Mesodermal cell (in vitro differentiated cells): ENCODE measurements at regions not wholly inside any gene's neighbourhood (a gene's known extent, or its start where the extent isn't known, plus 50 kb on each side); places are given as distances from the start of the nearest gene placed in this dataset.
A peak's percentile ranks its signal among the peaks of the same experiment; 100 is the strongest.
"Not testable (repeated sequence)": the region's sequence is repeated elsewhere in the genome, so short reads cannot be mapped to it uniquely, and the experiment has no call there.

Experiments used
- H3K27ac ChIP-seq: 2 replicates; pipeline ENCODE4 v1.7.0; 2013; ENCODE audit warnings: mild to moderate bottlenecking, low read depth, low read length, moderate library complexity; ENCODE audit not compliant: severe bottlenecking
- H3K36me3 ChIP-seq: 2 replicates; pipeline ENCODE4 v1.7.1; 2013; ENCODE audit warnings: mild to moderate bottlenecking, low read length, moderate library complexity; ENCODE audit not compliant: control insufficient read depth, insufficient read depth
- H3K4me1 ChIP-seq: one replicate; pipeline ENCODE4 v1.7.1; 2013; ENCODE audit warnings: mild to moderate bottlenecking, low read length; ENCODE audit not compliant: insufficient read depth, control insufficient read depth, poor library complexity, severe bottlenecking
- H3K4me3 ChIP-seq: 2 replicates; pipeline ENCODE4 v1.7.0; 2013; ENCODE audit warnings: low read length, control low read depth, mild to moderate bottlenecking; ENCODE audit not compliant: insufficient read depth, poor library complexity, severe bottlenecking; ENCODE audit errors: extremely low read depth
- H3K9me3 ChIP-seq: 2 replicates; pipeline ENCODE4 v1.7.1; 2013; ENCODE audit warnings: mild to moderate bottlenecking, low read length, moderate library complexity; ENCODE audit not compliant: control insufficient read depth
- WGBS, 2 experiments: methylation state at CpG; one replicate each; pipeline ENCODE4 v1.1.5; 2013; ENCODE audit warnings: missing lambda C conversion rate in 2 of 2; ENCODE audit not compliant: insufficient coverage in 2 of 2; 5-methylcytosine and 5-hydroxymethylcytosine counted together

DNA sequence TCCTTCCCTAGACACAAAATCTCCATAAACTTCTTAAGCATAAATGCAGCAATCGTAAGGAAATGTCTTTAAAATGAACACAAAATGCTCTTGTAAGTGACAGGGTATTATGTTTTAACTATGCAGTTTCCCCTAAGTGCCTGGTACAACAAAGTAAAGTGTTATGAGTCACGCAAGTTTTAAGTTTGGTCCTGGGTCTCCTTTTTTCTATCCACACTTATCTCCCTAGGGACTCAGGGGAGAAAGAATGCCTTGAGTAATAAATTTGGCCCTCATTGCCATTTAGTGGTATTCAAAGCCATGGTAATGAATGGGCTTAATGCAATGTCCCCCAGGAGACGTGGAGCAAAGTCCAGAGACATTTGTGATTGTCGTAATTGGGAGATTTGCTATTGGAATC is 149.1 kb downstream of the MAGEB17 start:
- Histone ChIP-seq H3K4me3 (no peak overlapping the region), H3K36me3 (no peaks in the 10 kb centered on the region), H3K27ac (no peak overlapping the region), H3K4me1 (no peaks in the 10 kb centered on the region), H3K9me3 (no peaks in the 10 kb centered on the region)
- no CpG with 5 or more reads among the region's 4 CpGs for WGBS, 2 experiments

DNA sequence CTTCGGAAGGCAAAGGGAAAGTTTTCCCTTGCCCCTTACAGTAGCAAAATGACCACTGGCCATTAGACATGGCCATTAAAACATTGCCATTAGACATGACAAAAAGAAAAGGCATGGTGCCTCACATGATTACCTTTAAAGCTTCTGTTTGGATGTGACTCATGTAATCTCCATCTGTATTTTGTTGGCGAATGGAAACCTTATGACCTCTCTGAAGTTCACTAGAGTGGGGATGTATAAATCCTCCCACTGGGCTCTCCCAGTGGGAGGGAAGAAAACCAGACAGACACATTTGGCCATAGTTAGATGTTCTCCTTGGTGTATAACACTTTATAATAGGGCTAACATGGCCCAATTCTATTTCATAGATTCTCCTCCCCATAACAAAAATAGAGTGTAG is 152.6 kb downstream of the MAGEB17 start:
- H3K4me1 ChIP-seq, result no peaks in the 10 kb centered on the region
- no CpG with 5 or more reads among the region's 2 CpGs for WGBS, 2 experiments

DNA sequence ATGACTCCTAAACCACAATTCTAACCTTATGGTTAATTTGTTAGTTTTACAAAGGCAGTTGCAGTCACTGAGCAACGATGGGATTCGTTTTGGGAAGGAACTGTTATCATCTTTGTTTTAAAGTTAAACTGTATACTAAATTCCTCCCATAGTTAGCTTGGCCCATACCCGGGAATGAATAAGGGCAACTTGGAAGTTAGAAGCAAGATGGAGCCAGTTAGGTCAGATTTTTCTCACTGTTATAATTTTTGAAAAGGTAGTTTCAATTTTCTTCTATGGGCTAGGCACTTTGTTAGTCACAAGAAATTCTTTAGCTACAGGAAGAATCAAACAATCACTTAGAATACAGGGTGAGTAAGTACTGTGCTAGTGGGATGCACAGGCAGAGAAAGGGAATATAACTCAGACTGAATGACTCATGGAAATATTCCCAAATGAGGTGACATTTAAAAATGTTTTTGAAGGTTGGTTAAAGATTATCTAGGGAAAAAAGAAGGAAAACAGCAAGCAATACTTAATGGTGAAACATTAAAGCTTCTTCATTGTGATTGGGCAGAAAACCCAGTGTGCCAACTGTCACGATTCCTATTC is 153.6 kb downstream of the MAGEB17 start:
- H3K4me3 ChIP-seq, result no peak overlapping the region
- no peak overlapping the region for H3K27ac ChIP-seq
- H3K4me1 ChIP-seq, result no peaks in the 10 kb centered on the region

More for the DNA sequence above, 152.6 kb downstream of the MAGEB17 start:
- Histone ChIP-seq H3K4me3 (no peak overlapping the region), H3K27ac (no peak overlapping the region), H3K9me3 (no peaks in the 10 kb centered on the region), H3K36me3 (no peaks in the 10 kb centered on the region)

DNA sequence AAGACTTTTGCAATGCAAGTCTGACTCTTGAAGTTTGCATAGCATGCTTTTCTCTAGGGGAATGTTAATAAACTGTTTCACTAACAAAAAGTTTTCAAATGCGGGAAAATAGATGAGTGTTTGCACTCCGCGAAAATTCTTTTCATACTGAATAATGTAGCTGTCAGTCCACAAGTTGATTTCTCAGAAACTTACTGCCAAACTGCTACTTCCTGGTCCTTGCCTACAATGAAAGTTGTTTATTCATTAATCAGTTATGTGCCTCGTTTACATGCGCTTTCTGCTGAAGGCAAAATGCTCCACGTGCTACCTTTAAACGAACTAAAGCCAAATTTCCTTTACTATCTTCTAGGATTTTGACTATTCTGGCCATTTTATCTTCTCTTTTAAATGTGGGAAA is 166.2 kb downstream of the MAGEB17 start:
- Histone ChIP-seq H3K27ac (no peak overlapping the region), H3K4me3 (no peak overlapping the region), H3K36me3 (no peaks in the 10 kb centered on the region), H3K9me3 (no peaks in the 10 kb centered on the region), H3K4me1 (no peaks in the 10 kb centered on the region)
- 95 to 100% methylated on average over 2 to 4 of the region's 7 CpGs for WGBS, 2 experiments

More for the DNA sequence above, 153.6 kb downstream of the MAGEB17 start:
- H3K9me3 ChIP-seq, result no peaks in the 10 kb centered on the region
- H3K36me3 ChIP-seq, result no peaks in the 10 kb centered on the region
- no CpG with 5 or more reads among the region's 4 CpGs for WGBS, 2 experiments

DNA sequence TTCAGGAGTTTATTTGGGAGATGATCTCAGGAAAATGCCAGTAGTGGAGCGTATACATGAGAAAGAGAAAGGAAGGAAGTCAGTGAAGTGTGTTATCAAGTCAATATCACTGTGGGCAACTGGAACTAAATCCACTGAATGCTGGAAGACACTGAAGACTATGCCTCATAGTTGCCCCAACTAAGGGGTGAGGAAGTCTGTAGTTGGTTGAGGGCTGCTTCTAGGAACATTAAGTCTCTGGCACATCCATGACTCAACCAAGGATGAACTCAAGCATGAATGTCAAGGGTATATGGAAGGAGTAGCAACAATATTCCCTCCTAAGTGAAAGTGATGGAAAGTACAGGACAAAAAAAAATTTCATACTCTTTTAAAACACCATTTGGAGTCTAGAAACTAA is 167.9 kb downstream of the MAGEB17 start:
- no peak overlapping the region for H3K27ac ChIP-seq
- WGBS, 2 experiments, result 86% methylated on average over 1 of the region's 1 CpG; no CpG with 5 or more reads in 1 of the 2 experiments

DNA sequence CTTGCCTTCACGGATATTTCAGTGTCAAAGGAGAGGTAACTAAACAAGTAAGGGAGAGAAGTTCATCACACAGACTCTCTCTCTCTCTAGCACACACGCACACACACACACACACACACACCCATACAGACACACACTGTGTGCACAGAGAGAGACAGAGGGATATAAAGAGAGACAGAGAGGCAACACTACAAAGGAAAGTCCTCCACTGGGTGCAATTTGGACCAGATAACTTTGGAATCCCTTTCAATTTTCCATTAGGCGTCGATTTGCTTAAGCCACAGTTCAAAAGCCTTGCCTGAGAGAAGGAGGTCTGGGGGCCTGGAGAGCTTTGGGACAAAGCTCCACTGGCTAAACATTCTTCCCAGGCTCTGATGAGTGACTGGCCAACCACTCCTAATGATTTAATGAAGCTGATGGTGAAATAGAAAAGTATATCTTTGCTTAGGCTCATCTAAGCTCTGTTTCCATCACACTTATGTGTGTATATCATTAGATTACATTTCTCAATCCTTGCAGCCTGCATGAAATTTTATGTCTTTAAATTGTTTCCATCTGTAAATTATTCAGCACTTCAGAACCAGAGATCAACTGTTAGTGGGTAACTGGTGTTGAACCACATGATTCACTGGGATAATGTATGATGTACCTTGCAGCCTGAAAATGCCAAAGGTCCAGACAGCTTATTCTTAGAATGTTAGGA is 180.8 kb downstream of the MAGEB17 start:
- H3K4me1 ChIP-seq, result no peaks in the 10 kb centered on the region
- WGBS, 2 experiments, result no CpG with 5 or more reads among the region's 4 CpGs
- H3K27ac ChIP-seq, result peak overlapping the region; percentile 29
- no peaks in the 10 kb centered on the region for H3K9me3 ChIP-seq
- no peak overlapping the region for H3K4me3 ChIP-seq
- H3K36me3 ChIP-seq, result no peaks in the 10 kb centered on the region

More for the DNA sequence above, 167.9 kb downstream of the MAGEB17 start:
- no peaks in the 10 kb centered on the region for H3K36me3 ChIP-seq
- H3K4me1 ChIP-seq, result no peaks in the 10 kb centered on the region
- H3K9me3 ChIP-seq, result no peaks in the 10 kb centered on the region
- no peak overlapping the region for H3K4me3 ChIP-seq

DNA sequence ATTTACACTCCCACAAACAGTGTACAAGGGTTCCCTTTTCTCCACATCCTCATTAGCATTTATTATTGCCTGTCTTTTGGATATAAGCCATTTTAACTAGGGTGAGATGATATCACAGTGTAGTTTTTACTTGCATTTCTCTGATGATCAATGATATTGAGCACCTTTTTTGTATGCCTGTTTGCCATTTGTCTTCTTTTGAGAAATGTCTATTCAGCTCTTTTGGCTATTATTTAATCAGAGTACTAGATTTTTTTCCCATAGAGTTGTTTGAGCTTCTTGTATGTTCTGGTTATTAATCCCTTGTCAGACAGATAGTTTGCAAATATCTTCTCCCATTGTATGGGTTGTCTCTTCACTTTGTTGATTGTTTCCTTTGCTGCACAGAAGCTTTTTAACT is 190.6 kb downstream of the MAGEB17 start:
- Histone ChIP-seq H3K4me1 (no peaks in the 10 kb centered on the region), H3K27ac (no peak overlapping the region), H3K9me3 (no peaks in the 10 kb centered on the region), H3K4me3 (no peak overlapping the region), H3K36me3 (no peaks in the 10 kb centered on the region)

DNA sequence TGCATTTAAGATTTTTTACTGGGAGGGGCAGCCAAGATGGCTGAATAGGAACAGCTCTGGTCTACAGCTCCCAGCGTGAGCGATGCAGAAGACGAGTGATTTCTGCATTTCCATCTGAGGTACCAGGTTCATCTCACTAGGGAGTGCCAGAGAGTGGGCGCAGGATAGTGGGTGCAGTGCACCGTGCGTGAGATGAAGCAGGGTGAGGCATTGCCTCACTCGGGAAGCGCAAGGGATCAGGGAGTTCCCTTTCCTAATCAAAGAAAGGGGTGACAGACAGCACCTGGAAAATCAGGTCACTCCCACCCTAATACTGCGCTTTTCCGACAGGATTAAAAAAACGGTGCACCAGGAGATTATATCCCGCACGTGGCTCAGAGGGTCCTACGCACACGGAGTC is 192.8 kb downstream of the MAGEB17 start:
- H3K4me3 ChIP-seq, H3K9me3 ChIP-seq, H3K27ac ChIP-seq, H3K4me1 ChIP-seq, H3K36me3 ChIP-seq: not testable (repeated sequence)
- 96% methylated on average over 4 to 10 of the region's 15 CpGs for WGBS, 2 experiments

DNA sequence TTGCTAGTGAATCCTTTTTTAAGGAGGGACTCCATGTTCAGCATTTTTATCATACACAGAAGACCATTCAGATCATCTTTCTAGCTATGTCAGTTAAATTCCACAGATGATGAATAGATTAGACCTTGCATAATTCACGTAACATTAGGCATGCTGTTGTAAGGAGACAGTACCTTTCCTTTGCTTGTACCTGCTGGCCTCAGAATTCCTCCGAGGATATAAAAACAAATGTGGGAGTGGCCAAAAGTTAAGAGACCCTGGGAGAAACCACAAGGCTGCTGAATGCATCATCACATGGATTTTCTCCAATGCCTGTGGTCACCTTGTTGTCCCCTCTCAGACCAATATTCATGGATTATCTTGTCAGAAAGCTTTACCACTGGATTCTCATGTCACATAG is 201.4 kb downstream of the MAGEB17 start:
- Histone ChIP-seq H3K27ac (no peak overlapping the region), H3K9me3 (no peaks in the 10 kb centered on the region), H3K36me3 (no peaks in the 10 kb centered on the region), H3K4me1 (no peaks in the 10 kb centered on the region), H3K4me3 (no peak overlapping the region)
- 80 to 83% methylated on average over 1 to 2 of the region's 2 CpGs for WGBS, 2 experiments

DNA sequence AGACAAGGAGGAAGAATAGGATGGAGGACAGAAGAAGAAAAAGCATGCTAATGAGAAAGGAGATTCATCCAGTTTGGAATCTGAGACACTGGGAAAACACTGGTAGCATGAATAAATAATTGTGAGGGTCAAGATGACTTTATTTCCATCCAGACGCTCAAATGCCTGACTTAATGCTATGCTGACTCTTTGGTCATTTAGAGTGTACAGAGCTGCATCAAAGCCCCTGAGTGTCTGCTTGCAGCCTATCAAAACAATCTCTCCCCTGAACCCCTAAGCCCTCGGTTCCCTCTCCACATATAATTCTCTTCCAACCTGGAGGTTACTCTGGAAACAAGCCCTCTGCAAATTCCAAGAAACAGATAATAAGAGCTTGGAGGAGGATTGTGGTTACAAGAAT is 208.8 kb downstream of the MAGEB17 start:
- Histone ChIP-seq H3K4me1 (no peaks in the 10 kb centered on the region), H3K27ac (no peak overlapping the region), H3K4me3 (no peak overlapping the region), H3K36me3 (no peaks in the 10 kb centered on the region), H3K9me3 (no peaks in the 10 kb centered on the region)
- no CpG with 5 or more reads among the region's 2 CpGs for WGBS, 2 experiments

DNA sequence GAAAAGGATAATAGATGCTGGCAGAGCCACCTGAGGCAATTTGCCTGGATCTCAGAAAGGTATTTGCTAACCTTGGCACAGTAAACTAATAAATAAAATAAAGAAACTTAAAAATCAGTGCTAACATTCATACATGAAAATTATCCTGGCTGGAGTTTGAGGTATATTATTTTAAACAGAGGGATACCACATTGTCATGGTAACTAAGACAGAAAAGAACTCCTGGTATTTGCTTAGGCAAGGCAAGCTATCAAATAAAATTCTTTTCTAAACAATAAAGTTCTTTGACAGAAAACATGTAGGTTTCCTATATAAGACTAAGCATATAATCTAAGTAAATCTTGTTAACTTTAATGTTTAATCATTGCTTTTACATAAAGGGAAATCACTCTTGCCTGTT is 218.8 kb downstream of the MAGEB17 start:
- Histone ChIP-seq H3K9me3 (no peaks in the 10 kb centered on the region), H3K36me3 (no peaks in the 10 kb centered on the region), H3K4me3 (no peak overlapping the region), H3K4me1 (no peaks in the 10 kb centered on the region), H3K27ac (no peak overlapping the region)
